RWPE2 (cell line): ENCODE measurements at regions not wholly inside any gene's neighbourhood (a gene's known extent, or its start where the extent isn't known, plus 50 kb on each side); places are given as distances from the start of the nearest gene placed in this dataset.

Experiments
- ATAC-seq: fragments of 200-7000 bp; cut with Tn5 transposase; 3 replicates; pipeline ENCODE4 v1.9.1; 2021; ENCODE audit warnings: low read depth
- DNase-seq: peaks from one replicate; pipeline ENCODE4 v3.0.0-alpha.2; 2020; ENCODE audit warnings: low spot score
- H3K27ac ChIP-seq: fragments of 450-650 bp; 2 replicates; pipeline ENCODE4 v1.5.1; 2017; ENCODE audit warnings: mild to moderate bottlenecking; ENCODE audit not compliant: poor library complexity, severe bottlenecking
- H3K27me3 ChIP-seq: fragments of 250-450 bp; sonication (Bioruptor Pico); 2 replicates; pipeline ENCODE4 v1.5.1; 2021; ENCODE audit warnings: mild to moderate bottlenecking, moderate library complexity; ENCODE audit not compliant: insufficient read depth, poor library complexity, severe bottlenecking
- H3K36me3 ChIP-seq: fragments of 250-450 bp; sonication (Bioruptor Pico); 2 replicates; pipeline ENCODE4 v1.5.1; 2020; ENCODE audit warnings: low read depth, mild to moderate bottlenecking, moderate library complexity
- H3K4me1 ChIP-seq: fragments of 250-450 bp; sonication (Bioruptor Pico); 2 replicates; pipeline ENCODE4 v1.5.1; 2021; ENCODE audit warnings: mild to moderate bottlenecking, moderate library complexity; ENCODE audit not compliant: insufficient read depth, poor library complexity, severe bottlenecking
- H3K4me3 ChIP-seq: fragments of 250-450 bp; sonication (Bioruptor Pico); 2 replicates; pipeline ENCODE4 v1.5.1; 2021; ENCODE audit warnings: mild to moderate bottlenecking, moderate library complexity; ENCODE audit not compliant: severe bottlenecking
- H3K9me3 ChIP-seq: fragments of 250-450 bp; sonication (Bioruptor Pico); 2 replicates; pipeline ENCODE4 v1.5.1; 2021; ENCODE audit warnings: mild to moderate bottlenecking, moderate library complexity; ENCODE audit not compliant: severe bottlenecking
- CTCF ChIP-seq: fragments of 450-650 bp; IDR thresholded peaks from one replicate; pipeline ENCODE4 v1.5.1; 2017; ENCODE audit warnings: mild to moderate bottlenecking, moderate library complexity; ENCODE audit not compliant: poor library complexity, severe bottlenecking

- peaks cover 2% of the 10 kb centered on the region for H3K27me3 ChIP-seq
- no peak overlapping the region for H3K4me3 ChIP-seq
- no peak for TF ChIP-seq CTCF
- no peaks in the 10 kb centered on the region for H3K9me3 ChIP-seq
- no peaks in the 10 kb centered on the region for H3K4me1 ChIP-seq
- H3K27ac ChIP-seq, result no peak overlapping the region
- DNase-seq (no peak), ATAC-seq (no peak)
- no peaks in the 10 kb centered on the region for H3K36me3 ChIP-seq
Measured at GRCh38 chr4:84336964-84337705, 162.0 kb downstream of the NKX6-1 start.

- TF ChIP-seq CTCF, result no peak
- no peak overlapping the region for H3K27ac ChIP-seq
- no peaks in the 10 kb centered on the region for H3K36me3 ChIP-seq
- H3K4me1 ChIP-seq, result no peaks in the 10 kb centered on the region
- ATAC-seq (no peak), DNase-seq (no peak)
- no peak overlapping the region for H3K4me3 ChIP-seq
- no peaks in the 10 kb centered on the region for H3K9me3 ChIP-seq
- no peaks in the 10 kb centered on the region for H3K27me3 ChIP-seq
Measured at GRCh38 chr4:84327526-84327925, 171.6 kb downstream of the NKX6-1 start.

GRCh38 chr4:84325625-84326024, 173.5 kb downstream of the NKX6-1 start:
- Histone ChIP-seq H3K4me3 (no peak overlapping the region), H3K27ac (no peak overlapping the region), H3K27me3 (no peaks in the 10 kb centered on the region), H3K36me3 (no peaks in the 10 kb centered on the region), H3K4me1 (no peaks in the 10 kb centered on the region), H3K9me3 (no peaks in the 10 kb centered on the region)
- no peak for TF ChIP-seq CTCF
- ATAC-seq, result no peak
- no peak for DNase-seq

GRCh38 chr4:84324303-84325245, 174.5 kb downstream of the NKX6-1 start:
- no peak for TF ChIP-seq CTCF
- Histone ChIP-seq H3K4me3 (no peak overlapping the region), H3K36me3 (no peaks in the 10 kb centered on the region), H3K27me3 (peaks cover under 1% of the 10 kb centered on the region), H3K4me1 (no peaks in the 10 kb centered on the region), H3K27ac (no peak overlapping the region), H3K9me3 (no peaks in the 10 kb centered on the region)
- DNase-seq (no peak), ATAC-seq (no peak)
